ENCODE measurements at regions not wholly inside any gene's neighbourhood (a gene's known extent, or its start where the extent isn't known, plus 50 kb on each side); places are given as distances from the start of the nearest gene placed in this dataset.

GRCh38 chr4:138903185-138903584, 112.4 kb upstream of the NOCT start:
- no peak overlapping the region for H3K27ac ChIP-seq
- TF ChIP-seq CTCF (conservative IDR thresholded peaks at IDR 0.05), result no peak

- TF ChIP-seq CTCF (conservative IDR thresholded peaks at IDR 0.05), result no peak
- H3K27ac ChIP-seq, result no peak overlapping the region
These were observed 112.9 kb upstream of the NOCT start for GRCh38 chr4:138902705-138903104.

- no peak for TF ChIP-seq CTCF (conservative IDR thresholded peaks at IDR 0.05)
- no peak overlapping the region for H3K27ac ChIP-seq
These were observed 114.4 kb upstream of the NOCT start for GRCh38 chr4:138901177-138901576.

GRCh38 chr4:138899999-138900398, 115.6 kb upstream of the NOCT start:
- peak overlapping the region; percentile 90 for H3K27ac ChIP-seq
- TF ChIP-seq CTCF (conservative IDR thresholded peaks at IDR 0.05), result no peak

GRCh38 chr4:138898282-138898681, 117.3 kb upstream of the NOCT start:
- H3K27ac ChIP-seq, result peak overlapping the region; percentile 90
- TF ChIP-seq CTCF (conservative IDR thresholded peaks at IDR 0.05), result no peak

- TF ChIP-seq CTCF (conservative IDR thresholded peaks at IDR 0.05), result no peak
- peak overlapping the region; percentile 90 for H3K27ac ChIP-seq
These were observed 117.8 kb upstream of the NOCT start for GRCh38 chr4:138897811-138898226.

GRCh38 chr4:138894709-138895108, 120.9 kb upstream of the NOCT start:
- no peak overlapping the region for H3K27ac ChIP-seq
- TF ChIP-seq CTCF (conservative IDR thresholded peaks at IDR 0.05), result no peak

GRCh38 chr4:138894011-138894410, 121.6 kb upstream of the NOCT start:
- H3K27ac ChIP-seq, result no peak overlapping the region
- no peak for TF ChIP-seq CTCF (conservative IDR thresholded peaks at IDR 0.05)

Data from VCaP (cell line).